Activated CD8-positive, alpha-beta T cell treated with anti-CD3 and anti-CD28 coated beads for 36 hours (primary cell): ENCODE measurements at regions not wholly inside any gene's neighbourhood (a gene's known extent, or its start where the extent isn't known, plus 50 kb on each side); places are given as distances from the start of the nearest gene placed in this dataset.

ENCODE experiments used
- ATAC-seq: fragments of 200-7000 bp; cut with Tn5 transposase; one replicate; pipeline ENCODE4 v1.10.0; 2021; ENCODE audit warnings: mild to moderate bottlenecking, moderate library complexity
- CTCF ChIA-PET: fragments of 350-600 bp; sonication (Branson Sonifier 250); formaldehyde crosslinking; loops from one replicate; lab custom pipeline; 2021; ENCODE audit warnings: antibody characterized with exemption; lab: Charles Lee
- POLR2A ChIA-PET: fragments of 350-600 bp; sonication (Branson Sonifier 250); formaldehyde crosslinking; loops from one replicate; lab custom pipeline; 2021; ENCODE audit warnings: antibody characterized with exemption; lab: Charles Lee
- DNase-seq: peaks from one replicate; pipeline ENCODE4 v3.0.0-alpha.2; 2020
- H3K27ac Mint-ChIP-seq: one replicate; pipeline ENCODE4 v1.8.0; 2021; ENCODE audit warnings: mild to moderate bottlenecking, mixed read lengths
- H3K27me3 Mint-ChIP-seq: one replicate; pipeline ENCODE4 v1.8.0; 2021; ENCODE audit warnings: mixed read lengths
- H3K36me3 Mint-ChIP-seq: one replicate; pipeline ENCODE4 v1.8.0; 2021; ENCODE audit warnings: low read depth, mixed read lengths
- H3K4me1 Mint-ChIP-seq: one replicate; pipeline ENCODE4 v1.8.0; 2021; ENCODE audit warnings: low read depth, mixed read lengths
- H3K4me3 Mint-ChIP-seq: one replicate; pipeline ENCODE4 v1.8.0; 2021; ENCODE audit warnings: mild to moderate bottlenecking, moderate library complexity, mixed read lengths
- H3K9me3 Mint-ChIP-seq: one replicate; pipeline ENCODE4 v1.8.0; 2021; ENCODE audit warnings: mixed read lengths
- intact Hi-C: fragments of 100-400 bp; cut with micrococcal nuclease; formaldehyde crosslinking; loops from one replicate; pipeline ENCODE4 v1.10.0; 2022
- TF ChIP-seq, protein P1 (sequence below): fragments of 200-600 bp; IDR thresholded peaks from one replicate; pipeline ENCODE4 v1.8.0; 2022; ENCODE audit warnings: antibody characterized with exemption, mild to moderate bottlenecking

- TF ChIP-seq, protein P1, sequence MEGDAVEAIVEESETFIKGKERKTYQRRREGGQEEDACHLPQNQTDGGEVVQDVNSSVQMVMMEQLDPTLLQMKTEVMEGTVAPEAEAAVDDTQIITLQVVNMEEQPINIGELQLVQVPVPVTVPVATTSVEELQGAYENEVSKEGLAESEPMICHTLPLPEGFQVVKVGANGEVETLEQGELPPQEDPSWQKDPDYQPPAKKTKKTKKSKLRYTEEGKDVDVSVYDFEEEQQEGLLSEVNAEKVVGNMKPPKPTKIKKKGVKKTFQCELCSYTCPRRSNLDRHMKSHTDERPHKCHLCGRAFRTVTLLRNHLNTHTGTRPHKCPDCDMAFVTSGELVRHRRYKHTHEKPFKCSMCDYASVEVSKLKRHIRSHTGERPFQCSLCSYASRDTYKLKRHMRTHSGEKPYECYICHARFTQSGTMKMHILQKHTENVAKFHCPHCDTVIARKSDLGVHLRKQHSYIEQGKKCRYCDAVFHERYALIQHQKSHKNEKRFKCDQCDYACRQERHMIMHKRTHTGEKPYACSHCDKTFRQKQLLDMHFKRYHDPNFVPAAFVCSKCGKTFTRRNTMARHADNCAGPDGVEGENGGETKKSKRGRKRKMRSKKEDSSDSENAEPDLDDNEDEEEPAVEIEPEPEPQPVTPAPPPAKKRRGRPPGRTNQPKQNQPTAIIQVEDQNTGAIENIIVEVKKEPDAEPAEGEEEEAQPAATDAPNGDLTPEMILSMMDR: no peak
- Mint-ChIP-seq H3K27ac (no peak overlapping the region), H3K4me1 (no peaks in the 10 kb centered on the region), H3K4me3 (no peak overlapping the region), H3K27me3 (no peaks in the 10 kb centered on the region), H3K36me3 (no peaks in the 10 kb centered on the region), H3K9me3 (peaks cover 10% of the 10 kb centered on the region)
- intact Hi-C loops: no loop called here
- CTCF ChIA-PET: no interaction called here
- ATAC-seq: no peak
- DNase-seq: no peak
- POLR2A ChIA-PET: no interaction called here
These were observed 389.8 kb upstream of the AZI2 start for GRCh38 chr3:28738425-28738824.

- Mint-ChIP-seq H3K27ac (no peak overlapping the region), H3K36me3 (no peaks in the 10 kb centered on the region), H3K4me1 (no peaks in the 10 kb centered on the region), H3K27me3 (no peaks in the 10 kb centered on the region), H3K9me3 (peaks cover 3% of the 10 kb centered on the region), H3K4me3 (no peak overlapping the region)
- intact Hi-C loops: no loop called here
- POLR2A ChIA-PET: no interaction called here
- DNase-seq: no peak
- TF ChIP-seq, protein P1: no peak
- CTCF ChIA-PET: no interaction called here
- no peak for ATAC-seq
These were observed 391.0 kb upstream of the AZI2 start for GRCh38 chr3:28739647-28740046.

- ChIA-PET CTCF (no interaction called here), POLR2A (no interaction called here)
- no peak overlapping the region for H3K4me3 Mint-ChIP-seq
- no peaks in the 10 kb centered on the region for H3K4me1 Mint-ChIP-seq
- intact Hi-C loops: no loop called here
- no peaks in the 10 kb centered on the region for H3K27me3 Mint-ChIP-seq
- ATAC-seq: no peak
- no peak overlapping the region for H3K27ac Mint-ChIP-seq
- H3K9me3 Mint-ChIP-seq: no peaks in the 10 kb centered on the region
- TF ChIP-seq, protein P1: no peak
- DNase-seq: no peak
- no peaks in the 10 kb centered on the region for H3K36me3 Mint-ChIP-seq
These were observed 394.6 kb upstream of the AZI2 start for GRCh38 chr3:28743271-28743670.

DNA sequence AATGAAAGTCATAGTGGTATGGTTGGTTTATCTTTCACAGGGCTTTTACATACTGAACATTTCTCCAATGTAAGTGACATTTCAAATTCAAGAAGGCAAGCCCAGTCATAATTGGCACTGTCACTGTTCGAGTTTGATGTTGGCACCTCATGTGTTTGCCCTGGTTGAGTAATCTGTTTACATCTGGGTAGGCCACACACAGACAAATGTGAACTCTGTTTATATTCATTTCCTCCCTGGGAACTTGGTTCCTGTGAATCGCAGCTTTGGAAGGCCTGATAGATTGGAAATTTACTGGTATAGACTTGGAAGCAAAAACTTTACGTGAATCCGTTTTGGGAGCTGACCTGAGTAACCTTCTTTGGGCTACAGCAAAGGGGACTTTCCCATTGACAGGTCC is 395.2 kb upstream of the AZI2 start:
- H3K27ac Mint-ChIP-seq: no peak overlapping the region
- no peak for DNase-seq
- no peaks in the 10 kb centered on the region for H3K27me3 Mint-ChIP-seq
- no peaks in the 10 kb centered on the region for H3K36me3 Mint-ChIP-seq
- no peaks in the 10 kb centered on the region for H3K4me1 Mint-ChIP-seq
- ChIA-PET CTCF (no interaction called here), POLR2A (no interaction called here)
- no peak for ATAC-seq
- no peaks in the 10 kb centered on the region for H3K9me3 Mint-ChIP-seq
- TF ChIP-seq, protein P1: no peak
- intact Hi-C loops: no loop called here
- no peak overlapping the region for H3K4me3 Mint-ChIP-seq

GRCh38 chr3:28745436-28745835 is 396.8 kb upstream of the AZI2 start:
- CTCF ChIA-PET: no interaction called here
- intact Hi-C loops: no loop called here
- no peak for ATAC-seq
- TF ChIP-seq, protein P1: no peak
- Mint-ChIP-seq H3K4me3 (no peak overlapping the region), H3K36me3 (no peaks in the 10 kb centered on the region), H3K9me3 (peaks cover 7% of the 10 kb centered on the region), H3K4me1 (no peaks in the 10 kb centered on the region), H3K27me3 (no peaks in the 10 kb centered on the region), H3K27ac (no peak overlapping the region)
- DNase-seq: no peak
- POLR2A ChIA-PET: no interaction called here
